Small intestine (tissue), 7 donors: ENCODE measurements at regions not wholly inside any gene's neighbourhood (a gene's known extent, or its start where the extent isn't known, plus 50 kb on each side); places are given as distances from the start of the nearest gene placed in this dataset.

Source experiments
- DNase-seq, 2 donors: peaks; one replicate each; pipeline versions ENCODE4 v3.0.0 to v3.0.0-alpha.2; 2013
- FAIRE-seq: peaks from 2 replicates; lab custom pipeline; 2012; peaks lifted over from hg19 to GRCh38; lab: Jason Lieb, UNC
- H3K27ac ChIP-seq, 3 donors: one replicate each; pipeline ENCODE4 v1.5.1; 2013; ENCODE audit warnings: low read length in 2 of 3, mild to moderate bottlenecking in 2 of 3, control low read depth in 1 of 3, inconsistent platforms in 1 of 3, low read depth in 1 of 3, moderate library complexity in 1 of 3
- H3K27me3 ChIP-seq, 3 donors: one replicate each; pipeline ENCODE4 v1.6.1; 2013; ENCODE audit warnings: low read length in 3 of 3, inconsistent platforms in 1 of 3; ENCODE audit not compliant: control insufficient read depth in 3 of 3, insufficient read depth in 3 of 3
- H3K36me3 ChIP-seq, 3 donors: one replicate each; pipeline ENCODE4 v1.6.1; 2013; ENCODE audit warnings: low read length in 3 of 3, inconsistent platforms in 1 of 3, low read depth in 1 of 3, mild to moderate bottlenecking in 1 of 3, moderate library complexity in 1 of 3; ENCODE audit not compliant: control insufficient read depth in 3 of 3, insufficient read depth in 2 of 3
- H3K4me1 ChIP-seq, 3 donors: one replicate each; pipeline ENCODE4 v1.6.1; 2013; ENCODE audit warnings: low read length in 2 of 3, inconsistent platforms in 1 of 3, low read depth in 1 of 3, mild to moderate bottlenecking in 1 of 3, moderate library complexity in 1 of 3; ENCODE audit not compliant: control insufficient read depth in 3 of 3, insufficient read depth in 2 of 3
- H3K4me3 ChIP-seq, 3 donors: one replicate each; pipeline ENCODE4 v1.5.1; 2013; ENCODE audit warnings: low read length in 3 of 3, control low read depth in 1 of 3, inconsistent platforms in 1 of 3, low read depth in 1 of 3, mild to moderate bottlenecking in 1 of 3, moderate library complexity in 1 of 3
- H3K9me3 ChIP-seq, 2 donors: one replicate each; pipeline ENCODE4 v1.6.1; 2013; ENCODE audit warnings: low read depth in 1 of 2, low read length in 1 of 2; ENCODE audit not compliant: control insufficient read depth in 2 of 2, insufficient read depth in 1 of 2
- WGBS, 3 donors: extraction: QIAGEN DNeasy Blood & Tissue Kit; methylation state at CpG; one replicate each; pipeline ENCODE4 v1.1.7; 2013; 5-methylcytosine and 5-hydroxymethylcytosine counted together
- donor health status: healthy with polysubstance abuse.
- donor health status: control.
- donor health status: control.
- donor health status: Bipolar disorder and iron deficiency.
- donor health status: healthy.

- peaks cover 0 to 2% (median 0%) of the 10 kb centered on the region in 3 donors for H3K4me1 ChIP-seq
- no peak for DNase-seq
- no peak for FAIRE-seq
- WGBS, 3 donors = 81 to 93% (median 86%) methylated on average over 2 of the region's 2 CpGs
- H3K9me3 ChIP-seq = no peaks in the 10 kb centered on the region
- H3K27me3 ChIP-seq = no peaks in the 10 kb centered on the region
- H3K27ac ChIP-seq = no peak overlapping the region
- H3K4me3 ChIP-seq = no peak overlapping the region
- H3K36me3 ChIP-seq = no peaks in the 10 kb centered on the region
These were observed 402.2 kb downstream of the BCAT1 start for GRCh38 chr12:24546661-24547060.

DNA sequence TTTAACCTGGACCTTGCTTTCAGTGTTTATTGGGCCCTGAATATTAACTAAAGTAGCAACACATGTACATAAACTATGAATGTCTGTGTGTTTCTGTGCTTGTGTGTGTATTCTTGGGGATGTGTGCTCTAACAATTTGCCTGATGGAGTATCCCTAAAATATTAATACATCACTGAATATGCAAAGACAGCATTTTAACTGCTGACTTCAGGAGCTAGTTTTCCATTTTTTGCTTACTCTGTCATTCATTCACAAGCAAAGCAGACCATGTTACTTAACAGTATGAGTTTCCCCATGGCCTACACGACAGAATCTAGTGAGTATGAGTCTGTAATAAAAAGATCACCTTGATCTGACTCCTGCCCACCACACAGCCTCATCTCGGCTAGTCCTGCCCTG, 402.8 kb downstream of the BCAT1 start:
- FAIRE-seq = no peak
- Histone ChIP-seq H3K27ac (no peak overlapping the region), H3K9me3 (no peaks in the 10 kb centered on the region), H3K4me3 (no peak overlapping the region), H3K27me3 (no peaks in the 10 kb centered on the region), H3K4me1 (peaks cover 0 to 2% (median 0%) of the 10 kb centered on the region in 3 donors), H3K36me3 (no peaks in the 10 kb centered on the region)
- DNase-seq = no peak
- 55 to 82% (median 59%) methylated on average over 2 of the region's 2 CpGs for WGBS, 3 donors

DNA sequence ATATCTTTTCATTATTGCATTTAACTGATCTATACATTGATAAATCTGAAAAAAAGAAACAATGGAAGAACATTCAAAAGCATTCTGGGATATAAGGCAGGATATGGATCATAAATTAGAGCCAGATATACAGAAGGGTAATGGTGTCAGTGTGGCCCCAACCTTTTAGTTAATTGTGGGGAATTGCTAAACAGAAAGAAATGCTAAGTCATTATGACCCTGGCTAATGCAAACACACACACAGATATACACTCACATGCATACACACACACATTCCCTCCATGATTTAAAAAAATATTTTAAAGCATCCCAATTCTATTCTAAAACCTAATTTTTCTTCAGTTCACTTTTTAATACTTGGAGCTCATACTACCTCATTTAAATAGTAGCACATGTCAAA, 404.5 kb downstream of the BCAT1 start:
- H3K4me1 ChIP-seq = peaks cover 0 to 2% (median 0%) of the 10 kb centered on the region in 3 donors
- no peak overlapping the region for H3K4me3 ChIP-seq
- H3K27ac ChIP-seq = no peak overlapping the region
- DNase-seq (no peak), FAIRE-seq (no peak)
- no peaks in the 10 kb centered on the region for H3K9me3 ChIP-seq
- H3K27me3 ChIP-seq = no peaks in the 10 kb centered on the region
- H3K36me3 ChIP-seq = no peaks in the 10 kb centered on the region

DNA sequence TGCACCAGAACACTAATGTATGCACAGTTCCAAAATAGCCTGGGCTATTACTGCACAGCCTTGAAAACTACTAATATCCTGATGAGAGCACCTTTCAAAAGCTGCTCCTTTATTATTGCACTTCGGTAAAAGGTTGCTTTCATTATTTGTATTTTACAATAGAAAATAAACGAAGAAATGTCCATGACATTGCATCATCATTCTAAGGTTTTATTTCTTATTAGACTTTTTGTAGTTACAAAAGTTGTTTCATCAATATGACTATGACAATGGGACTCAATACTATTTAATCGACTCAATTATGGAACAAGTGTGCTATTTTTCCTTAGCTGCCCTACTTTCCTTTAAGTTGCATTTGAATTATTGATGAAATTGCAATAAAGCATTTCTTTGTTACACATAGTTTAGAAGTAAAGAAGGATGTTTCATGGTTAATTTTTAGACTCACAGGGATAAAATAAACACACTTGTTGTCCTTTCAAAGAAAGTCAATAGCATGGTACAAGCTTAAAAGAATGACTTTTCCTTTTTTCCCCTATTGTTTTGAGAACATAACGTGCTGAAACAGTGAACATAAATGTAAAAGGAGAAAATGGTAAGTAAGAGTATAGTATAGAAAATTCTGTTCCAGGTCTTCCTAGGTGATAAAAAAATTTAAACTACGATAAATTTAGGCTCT, 407.6 kb downstream of the BCAT1 start:
- no peak for FAIRE-seq
- peaks cover 0 to 2% (median 0%) of the 10 kb centered on the region in 3 donors for H3K4me1 ChIP-seq
- no peaks in the 10 kb centered on the region for H3K27me3 ChIP-seq
- H3K36me3 ChIP-seq = no peaks in the 10 kb centered on the region
- 63 to 72% (median 67%) methylated on average over 5 of the region's 5 CpGs for WGBS, 3 donors
- no peak for DNase-seq
- H3K9me3 ChIP-seq = no peaks in the 10 kb centered on the region
- H3K27ac ChIP-seq = no peak overlapping the region
- no peak overlapping the region for H3K4me3 ChIP-seq

- no peak for DNase-seq
- Histone ChIP-seq H3K4me1 (peaks cover 0 to 3% (median 2%) of the 10 kb centered on the region in 3 donors), H3K27me3 (no peaks in the 10 kb centered on the region), H3K9me3 (no peaks in the 10 kb centered on the region), H3K4me3 (no peak overlapping the region), H3K36me3 (no peaks in the 10 kb centered on the region), H3K27ac (no peak overlapping the region)
- WGBS, 3 donors = 81 to 91% (median 81%) methylated on average over 3 of the region's 3 CpGs
- no peak for FAIRE-seq
These were observed 409.3 kb downstream of the BCAT1 start for GRCh38 chr12:24539646-24540045.

DNA sequence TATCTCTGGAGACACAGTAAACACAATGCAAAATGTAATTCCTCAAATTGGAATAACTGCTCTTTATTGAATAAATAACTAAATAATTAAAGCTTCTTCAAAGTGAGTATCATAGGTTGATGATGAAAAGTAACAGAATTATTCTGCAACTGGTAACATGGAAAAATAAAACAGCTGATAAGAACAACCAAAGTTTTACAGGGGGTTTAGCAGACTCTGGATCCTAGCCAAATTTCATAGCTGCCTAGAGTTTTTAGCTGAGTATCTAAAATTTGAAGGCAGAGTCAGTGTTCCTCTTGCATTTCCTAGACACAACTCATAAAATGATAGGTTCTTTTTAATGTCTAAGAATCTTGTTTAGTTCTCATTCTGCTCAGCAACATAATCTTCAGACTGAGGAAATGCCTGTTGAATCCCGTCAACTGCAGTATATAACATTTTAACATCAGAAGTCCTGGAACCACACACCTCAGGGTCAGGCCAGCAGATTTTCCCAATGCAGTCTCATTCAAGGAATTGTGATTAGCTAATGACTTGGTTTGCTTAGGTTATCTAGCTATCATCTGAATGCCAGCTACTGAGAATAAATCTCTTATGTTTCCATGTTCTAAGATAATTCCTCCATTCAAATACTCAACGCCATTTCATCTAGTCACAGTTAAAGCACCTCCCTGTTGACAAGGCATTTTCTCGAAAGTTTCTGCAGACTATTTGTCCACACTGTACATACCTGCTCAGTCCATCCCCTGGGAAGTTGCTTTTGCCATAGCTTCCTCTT, 411.6 kb downstream of the BCAT1 start:
- Histone ChIP-seq H3K36me3 (no peaks in the 10 kb centered on the region), H3K27me3 (no peaks in the 10 kb centered on the region), H3K9me3 (no peaks in the 10 kb centered on the region), H3K27ac (peak overlapping the region in 1 of 3 donors; percentile 58), H3K4me1 (peaks cover 0 to 3% (median 2%) of the 10 kb centered on the region in 3 donors), H3K4me3 (no peak overlapping the region)
- 76 to 89% (median 77%) methylated on average over 3 of the region's 3 CpGs for WGBS, 3 donors
- no peak for FAIRE-seq
- DNase-seq = no peak

DNA sequence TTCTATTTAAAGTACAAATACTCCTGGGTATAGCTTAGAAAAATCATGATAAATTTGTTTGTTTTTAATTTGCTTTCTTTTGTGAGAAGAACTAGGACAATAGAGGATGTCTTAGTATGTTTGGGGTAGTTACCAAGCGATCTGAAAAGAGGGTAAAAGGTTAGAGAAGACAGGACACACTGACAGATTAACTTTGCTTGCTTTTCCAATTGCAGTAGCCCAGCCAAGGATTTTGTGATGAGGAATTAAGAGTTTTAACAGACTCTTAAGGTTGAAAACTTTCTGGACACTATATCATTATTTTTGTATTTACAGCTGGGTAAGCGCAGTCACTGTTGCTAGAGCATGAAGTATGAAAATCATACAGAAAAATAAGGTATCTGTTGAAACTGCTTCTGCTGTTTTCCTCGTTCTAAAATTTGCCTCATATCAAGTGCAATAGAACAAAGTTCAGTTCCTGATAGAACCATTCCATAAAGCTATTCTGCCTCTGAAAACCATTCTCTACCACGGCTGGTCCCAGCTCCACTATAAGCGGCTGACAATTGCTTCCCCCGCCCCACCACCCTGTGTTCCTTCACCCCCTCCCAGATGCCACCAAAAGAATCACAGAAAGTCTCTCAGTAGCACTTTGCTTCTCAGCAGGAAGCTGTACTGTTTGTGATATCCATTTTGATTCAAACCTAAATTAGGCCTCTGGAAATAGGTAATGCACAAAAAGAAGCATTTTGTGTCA, 413.4 kb downstream of the BCAT1 start:
- Histone ChIP-seq H3K27me3 (no peaks in the 10 kb centered on the region), H3K27ac (peak overlapping the region in 1 of 3 donors; percentile 28), H3K4me3 (no peak overlapping the region), H3K36me3 (no peaks in the 10 kb centered on the region), H3K9me3 (no peaks in the 10 kb centered on the region), H3K4me1 (peaks cover 0 to 3% (median 0%) of the 10 kb centered on the region in 3 donors)
- DNase-seq (no peak), FAIRE-seq (no peak)
- 16 to 47% (median 31%) methylated on average over 6 of the region's 6 CpGs for WGBS, 3 donors

- no peak overlapping the region for H3K4me3 ChIP-seq
- no peaks in the 10 kb centered on the region for H3K36me3 ChIP-seq
- FAIRE-seq (no peak), DNase-seq (no peak)
- 65 to 74% (median 68%) methylated on average over 4 of the region's 4 CpGs for WGBS, 3 donors
- peak overlapping the region in 1 of 3 donors; percentile 40 for H3K27ac ChIP-seq
- H3K27me3 ChIP-seq = no peaks in the 10 kb centered on the region
- no peaks in the 10 kb centered on the region for H3K9me3 ChIP-seq
- H3K4me1 ChIP-seq = peaks cover 0 to 3% (median 0%) of the 10 kb centered on the region in 3 donors
These were observed 414.3 kb downstream of the BCAT1 start for GRCh38 chr12:24534622-24535021.
